ENCODE measurements at regions not wholly inside any gene's neighbourhood (a gene's known extent, or its start where the extent isn't known, plus 50 kb on each side); places are given as distances from the start of the nearest gene placed in this dataset.
"Not testable (repeated sequence)": the region's sequence is repeated elsewhere in the genome, so short reads cannot be mapped to it uniquely, and the experiment has no call there.

GRCh38 chr1:70490153-70490552 lies 79.1 kb downstream of the CTH start:
- no peak for DNase-seq (ENCODE audit: low read depth in 2 of 3, low spot score in 2 of 3)

GRCh38 chr1:70495370-70495769 lies 84.3 kb downstream of the CTH start:
- no peak for DNase-seq (ENCODE audit: low read depth in 2 of 3, low spot score in 2 of 3)

GRCh38 chr1:70496181-70496580 lies 85.1 kb downstream of the CTH start:
- DNase-seq (ENCODE audit: low read depth in 2 of 3, low spot score in 2 of 3), result no peak

- DNase-seq (ENCODE audit: low read depth in 2 of 3, low spot score in 2 of 3), result no peak
Measured at GRCh38 chr1:70497152-70497551, 86.1 kb downstream of the CTH start.

GRCh38 chr1:70498666-70499065 lies 87.6 kb downstream of the CTH start:
- DNase-seq (ENCODE audit: low read depth in 2 of 3, low spot score in 2 of 3), result no peak

GRCh38 chr1:70499695-70500094 lies 88.6 kb downstream of the CTH start:
- DNase-seq (ENCODE audit: low read depth in 2 of 3, low spot score in 2 of 3), result no peak

- DNase-seq (ENCODE audit: low read depth in 2 of 3, low spot score in 2 of 3), result no peak
Measured at GRCh38 chr1:70503358-70503757, 92.3 kb downstream of the CTH start.

GRCh38 chr1:70504176-70504820 lies 93.2 kb downstream of the CTH start:
- no peak for DNase-seq (ENCODE audit: low read depth in 2 of 3, low spot score in 2 of 3)

GRCh38 chr1:70504821-70505193 lies 93.7 kb downstream of the CTH start:
- DNase-seq (ENCODE audit: low read depth in 2 of 3, low spot score in 2 of 3), result no peak

GRCh38 chr1:70507991-70508390 lies 96.9 kb downstream of the CTH start:
- DNase-seq (ENCODE audit: low read depth in 2 of 3, low spot score in 2 of 3), result not testable (repeated sequence)

- DNase-seq (ENCODE audit: low read depth in 2 of 3, low spot score in 2 of 3), result no peak
Measured at GRCh38 chr1:70509996-70510876, 99.2 kb downstream of the CTH start.

GRCh38 chr1:70517444-70517843 lies 106.4 kb downstream of the CTH start:
- no peak for DNase-seq (ENCODE audit: low read depth in 2 of 3, low spot score in 2 of 3)

- DNase-seq (ENCODE audit: low read depth in 2 of 3, low spot score in 2 of 3), result no peak
Measured at GRCh38 chr1:70518106-70518505, 107.0 kb downstream of the CTH start.

GRCh38 chr1:70528590-70529333 lies 117.7 kb downstream of the CTH start:
- no peak for DNase-seq (ENCODE audit: low read depth in 2 of 3, low spot score in 2 of 3)

- no peak for DNase-seq (ENCODE audit: low read depth in 2 of 3, low spot score in 2 of 3)
Measured at GRCh38 chr1:70536708-70537366, 125.8 kb downstream of the CTH start.

- DNase-seq (ENCODE audit: low read depth in 2 of 3, low spot score in 2 of 3), result no peak
Measured at GRCh38 chr1:70537788-70538187, 126.7 kb downstream of the CTH start.

GRCh38 chr1:70542030-70542429 lies 131.0 kb downstream of the CTH start:
- no peak for DNase-seq (ENCODE audit: low read depth in 2 of 3, low spot score in 2 of 3)

- no peak for DNase-seq (ENCODE audit: low read depth in 2 of 3, low spot score in 2 of 3)
Measured at GRCh38 chr1:70542856-70543255, 131.8 kb downstream of the CTH start.

GRCh38 chr1:70546726-70547125 lies 135.7 kb downstream of the CTH start:
- no peak for DNase-seq (ENCODE audit: low read depth in 2 of 3, low spot score in 2 of 3)

GRCh38 chr1:70552662-70553566 lies 141.8 kb downstream of the CTH start:
- DNase-seq (ENCODE audit: low read depth in 2 of 3, low spot score in 2 of 3), result no peak

Measured in activated CD8-positive, alpha-beta memory T cell treated with anti-CD3 and anti-CD28 coated beads for 48 hours (primary cell).